ENCODE measurements at regions not wholly inside any gene's neighbourhood (a gene's known extent, or its start where the extent isn't known, plus 50 kb on each side); places are given as distances from the start of the nearest gene placed in this dataset.
"Not testable (repeated sequence)": the region's sequence is repeated elsewhere in the genome, so short reads cannot be mapped to it uniquely, and the experiment has no call there.

DNA sequence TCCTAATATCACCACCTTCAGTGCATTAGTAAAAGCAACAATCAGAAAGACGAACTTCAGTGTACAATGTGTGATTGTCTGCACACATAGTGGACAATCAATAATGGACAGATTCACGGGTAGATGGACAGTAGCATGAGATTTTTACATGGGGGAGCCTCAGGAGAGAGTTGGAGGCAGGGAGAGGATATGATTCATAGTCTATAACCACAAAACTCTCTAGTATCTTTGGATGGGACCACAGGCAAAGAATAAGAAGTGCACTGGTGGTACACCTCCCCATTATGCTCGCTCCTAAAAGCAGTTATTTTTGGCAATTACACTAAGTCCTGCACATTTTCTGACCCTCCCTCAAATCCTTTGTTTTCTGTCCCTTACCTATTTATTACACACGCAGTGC, 624.4 kb upstream of the ACTRT1 start:
- Mint-ChIP-seq H3K4me3 (no peak overlapping the region), H3K4me1 (peaks cover 10% of the 10 kb centered on the region), H3K36me3 (no peaks in the 10 kb centered on the region), H3K9me3 (peaks cover 6% of the 10 kb centered on the region), H3K27me3 (ENCODE audit: insufficient read depth, low read depth) (peaks cover 2% of the 10 kb centered on the region), H3K27ac (no peak overlapping the region)
- Histone ChIP-seq H3K27ac (no peak overlapping the region), H3K9me3 (ENCODE audit: low read depth) (peaks cover 1% of the 10 kb centered on the region), H3F3A (ENCODE audit: low read depth) (no peaks in the 10 kb centered on the region), H3K36me3 (no peaks in the 10 kb centered on the region), H3K27me3 (no peaks in the 10 kb centered on the region), H3K4me3 (no peak overlapping the region), H4K20me1 (ENCODE audit: low read depth) (no peaks in the 10 kb centered on the region), H3K4me2 (no peak overlapping the region), H3K4me1 (no peaks in the 10 kb centered on the region), H2AFZ (replicated peaks) (no peak overlapping the region), H3K9ac (no peak overlapping the region), H3K79me2 (ENCODE audit: low read depth) (no peaks in the 10 kb centered on the region)
- no peak for DNase-seq (ENCODE audit: low spot score)
- TF ChIP-seq EZH2phosphoT487 (IDR thresholded peaks at IDR 0.05) (no peak), EZH2 (IDR thresholded peaks at IDR 0.05) (no peak)
- TF ChIP-seq, protein P1, sequence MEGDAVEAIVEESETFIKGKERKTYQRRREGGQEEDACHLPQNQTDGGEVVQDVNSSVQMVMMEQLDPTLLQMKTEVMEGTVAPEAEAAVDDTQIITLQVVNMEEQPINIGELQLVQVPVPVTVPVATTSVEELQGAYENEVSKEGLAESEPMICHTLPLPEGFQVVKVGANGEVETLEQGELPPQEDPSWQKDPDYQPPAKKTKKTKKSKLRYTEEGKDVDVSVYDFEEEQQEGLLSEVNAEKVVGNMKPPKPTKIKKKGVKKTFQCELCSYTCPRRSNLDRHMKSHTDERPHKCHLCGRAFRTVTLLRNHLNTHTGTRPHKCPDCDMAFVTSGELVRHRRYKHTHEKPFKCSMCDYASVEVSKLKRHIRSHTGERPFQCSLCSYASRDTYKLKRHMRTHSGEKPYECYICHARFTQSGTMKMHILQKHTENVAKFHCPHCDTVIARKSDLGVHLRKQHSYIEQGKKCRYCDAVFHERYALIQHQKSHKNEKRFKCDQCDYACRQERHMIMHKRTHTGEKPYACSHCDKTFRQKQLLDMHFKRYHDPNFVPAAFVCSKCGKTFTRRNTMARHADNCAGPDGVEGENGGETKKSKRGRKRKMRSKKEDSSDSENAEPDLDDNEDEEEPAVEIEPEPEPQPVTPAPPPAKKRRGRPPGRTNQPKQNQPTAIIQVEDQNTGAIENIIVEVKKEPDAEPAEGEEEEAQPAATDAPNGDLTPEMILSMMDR (IDR thresholded peaks at IDR 0.05), result no peak

DNA sequence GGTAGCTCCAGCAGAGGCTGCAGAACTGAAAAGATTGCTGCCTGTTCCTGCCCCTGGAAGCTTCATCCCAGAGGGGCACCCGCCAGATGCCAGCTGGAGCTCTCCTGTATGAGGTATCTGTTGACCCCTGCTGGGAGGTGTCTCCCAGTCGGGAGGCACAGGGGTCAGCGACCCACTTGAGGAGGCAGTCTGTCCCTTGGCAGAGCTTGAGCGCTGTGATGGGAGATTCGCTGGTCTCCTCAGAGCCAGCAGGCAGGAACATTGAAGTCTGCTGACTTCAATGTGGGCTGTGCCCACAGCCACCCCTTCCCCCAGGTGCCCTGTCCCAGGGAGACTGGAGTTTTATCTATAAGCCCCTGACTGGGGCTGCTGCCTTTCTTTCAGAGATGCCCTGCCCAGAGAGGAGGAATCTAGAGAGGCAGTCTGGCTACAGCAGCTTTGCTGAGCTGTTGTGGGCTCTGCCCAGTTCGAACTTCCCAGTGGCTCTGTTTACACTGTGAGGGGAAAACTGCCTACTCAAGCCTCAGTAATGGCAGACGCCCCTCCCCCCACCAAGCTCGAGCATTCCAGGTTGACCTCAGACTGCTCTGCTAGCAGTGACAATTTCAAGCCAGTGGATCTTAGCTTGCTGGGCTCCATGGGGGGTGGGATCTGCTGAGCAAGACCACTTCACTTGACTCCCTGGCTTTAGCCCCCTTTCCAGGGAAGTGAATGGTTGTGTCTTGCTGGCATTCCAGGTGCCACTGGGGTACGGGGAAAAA, 622.3 kb upstream of the ACTRT1 start:
- H3K36me3 ChIP-seq; H3K79me2 ChIP-seq (ENCODE audit: low read depth); H3K27ac ChIP-seq; H3K4me1 Mint-ChIP-seq; H3K27ac Mint-ChIP-seq; H2AFZ ChIP-seq (replicated peaks); H3K9ac ChIP-seq; H4K20me1 ChIP-seq (ENCODE audit: low read depth); H3K4me3 Mint-ChIP-seq; H3K4me1 ChIP-seq; H3K9me3 ChIP-seq (ENCODE audit: low read depth); H3K4me3 ChIP-seq; H3K9me3 Mint-ChIP-seq; H3K4me2 ChIP-seq; H3K36me3 Mint-ChIP-seq; H3F3A ChIP-seq (ENCODE audit: low read depth); H3K27me3 Mint-ChIP-seq (ENCODE audit: insufficient read depth, low read depth); DNase-seq (ENCODE audit: low spot score); H3K27me3 ChIP-seq: not testable (repeated sequence)

DNA sequence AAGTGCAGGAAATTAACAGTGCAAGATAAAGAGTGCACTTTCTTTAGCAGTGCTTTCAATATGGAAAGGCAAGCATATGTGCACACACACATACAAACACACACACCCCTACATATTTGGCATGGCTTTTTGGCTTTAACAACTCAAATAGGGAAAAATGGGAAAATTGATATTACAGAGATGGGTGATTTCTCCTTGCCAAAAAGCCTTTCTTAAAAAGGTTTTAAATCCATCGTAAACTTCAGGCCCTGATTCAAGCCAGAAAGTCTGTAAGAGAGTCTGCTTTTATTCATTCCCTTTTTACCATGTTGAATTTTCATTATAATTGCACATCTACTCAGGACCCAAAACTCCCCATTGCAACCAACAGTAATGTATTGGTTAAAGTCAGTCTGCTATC, 612.0 kb upstream of the ACTRT1 start:
- no peak overlapping the region for H3K27ac Mint-ChIP-seq
- H3K4me3 ChIP-seq, result no peak overlapping the region

DNA sequence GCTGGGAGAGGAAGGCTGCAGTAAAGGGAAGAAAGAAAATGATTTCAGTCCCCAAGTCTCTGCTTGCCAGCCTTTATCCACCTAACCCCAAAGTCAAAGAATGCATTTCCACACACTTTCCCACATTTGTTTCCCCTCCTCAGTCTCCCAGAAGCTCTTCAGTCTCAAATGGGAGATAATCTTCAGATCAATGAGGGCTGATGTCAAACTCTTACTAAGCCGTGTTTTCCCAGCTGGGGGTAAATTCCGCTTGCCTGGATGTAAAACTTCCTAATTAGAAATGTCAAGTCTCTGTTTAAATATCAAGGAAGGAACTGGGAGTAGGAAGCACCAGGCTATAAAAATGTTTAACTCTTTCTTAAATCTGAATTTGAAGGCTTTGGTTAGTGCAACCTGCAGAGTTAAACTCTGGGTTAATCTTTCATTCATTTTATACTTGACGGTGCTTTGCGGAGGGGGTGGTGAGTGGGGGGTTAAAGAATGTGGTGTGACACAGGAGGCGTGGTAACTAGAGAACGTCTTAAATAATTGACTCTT, 601.4 kb upstream of the ACTRT1 start:
- H3K36me3 ChIP-seq, result no peaks in the 10 kb centered on the region
- peaks cover 5% of the 10 kb centered on the region for H3F3A ChIP-seq (ENCODE audit: low read depth)
- no peaks in the 10 kb centered on the region for H3K36me3 Mint-ChIP-seq
- peak overlapping the region; percentile 79 for H3K27ac ChIP-seq
- no peak overlapping the region for H2AFZ ChIP-seq (replicated peaks)
- TF ChIP-seq EZH2phosphoT487 (IDR thresholded peaks at IDR 0.05), result peak; percentile 70
- TF ChIP-seq, protein P1 (IDR thresholded peaks at IDR 0.05), result no peak
- TF ChIP-seq EZH2 (IDR thresholded peaks at IDR 0.05), result no peak
- peak overlapping the region; percentile 53 for H3K4me2 ChIP-seq
- DNase-seq (ENCODE audit: low spot score), result peak; percentile 80
- H3K79me2 ChIP-seq (ENCODE audit: low read depth), result no peaks in the 10 kb centered on the region
- H3K27me3 Mint-ChIP-seq (ENCODE audit: insufficient read depth, low read depth), result no peaks in the 10 kb centered on the region
- H3K4me3 ChIP-seq, result peak overlapping the region; percentile 22
- no peaks in the 10 kb centered on the region for H4K20me1 ChIP-seq (ENCODE audit: low read depth)
- H3K27me3 ChIP-seq, result no peaks in the 10 kb centered on the region
- H3K9me3 ChIP-seq (ENCODE audit: low read depth), result no peaks in the 10 kb centered on the region
- H3K9me3 Mint-ChIP-seq, result peaks cover 5% of the 10 kb centered on the region
- no peak overlapping the region for H3K27ac Mint-ChIP-seq
- peaks cover 14% of the 10 kb centered on the region for H3K4me1 ChIP-seq
- no peak overlapping the region for H3K9ac ChIP-seq
- peaks cover 19% of the 10 kb centered on the region for H3K4me1 Mint-ChIP-seq
- H3K4me3 Mint-ChIP-seq, result peak overlapping the region; percentile 13

More for the DNA sequence above, 612.0 kb upstream of the ACTRT1 start:
- H3K79me2 ChIP-seq (ENCODE audit: low read depth), result no peaks in the 10 kb centered on the region
- no peak overlapping the region for H3K4me3 Mint-ChIP-seq
- no peaks in the 10 kb centered on the region for H3K4me1 Mint-ChIP-seq
- peaks cover 5% of the 10 kb centered on the region for H3F3A ChIP-seq (ENCODE audit: low read depth)
- TF ChIP-seq EZH2phosphoT487 (IDR thresholded peaks at IDR 0.05), result no peak
- H3K9me3 ChIP-seq (ENCODE audit: low read depth), result peaks cover 3% of the 10 kb centered on the region
- H4K20me1 ChIP-seq (ENCODE audit: low read depth), result no peaks in the 10 kb centered on the region
- H3K9ac ChIP-seq, result no peak overlapping the region
- H3K36me3 ChIP-seq, result no peaks in the 10 kb centered on the region
- H3K36me3 Mint-ChIP-seq, result peaks cover 2% of the 10 kb centered on the region
- no peaks in the 10 kb centered on the region for H3K4me1 ChIP-seq
- no peak for DNase-seq (ENCODE audit: low spot score)
- no peak overlapping the region for H2AFZ ChIP-seq (replicated peaks)
- no peak overlapping the region for H3K27ac ChIP-seq
- no peaks in the 10 kb centered on the region for H3K27me3 ChIP-seq
- H3K4me2 ChIP-seq, result no peak overlapping the region
- no peaks in the 10 kb centered on the region for H3K27me3 Mint-ChIP-seq (ENCODE audit: insufficient read depth, low read depth)
- H3K9me3 Mint-ChIP-seq, result peaks cover 11% of the 10 kb centered on the region
